ENCODE measurements at regions not wholly inside any gene's neighbourhood (a gene's known extent, or its start where the extent isn't known, plus 50 kb on each side); places are given as distances from the start of the nearest gene placed in this dataset.
A peak's percentile ranks its signal among the peaks of the same experiment; 100 is the strongest.
"Not testable (repeated sequence)": the region's sequence is repeated elsewhere in the genome, so short reads cannot be mapped to it uniquely, and the experiment has no call there.

DNA sequence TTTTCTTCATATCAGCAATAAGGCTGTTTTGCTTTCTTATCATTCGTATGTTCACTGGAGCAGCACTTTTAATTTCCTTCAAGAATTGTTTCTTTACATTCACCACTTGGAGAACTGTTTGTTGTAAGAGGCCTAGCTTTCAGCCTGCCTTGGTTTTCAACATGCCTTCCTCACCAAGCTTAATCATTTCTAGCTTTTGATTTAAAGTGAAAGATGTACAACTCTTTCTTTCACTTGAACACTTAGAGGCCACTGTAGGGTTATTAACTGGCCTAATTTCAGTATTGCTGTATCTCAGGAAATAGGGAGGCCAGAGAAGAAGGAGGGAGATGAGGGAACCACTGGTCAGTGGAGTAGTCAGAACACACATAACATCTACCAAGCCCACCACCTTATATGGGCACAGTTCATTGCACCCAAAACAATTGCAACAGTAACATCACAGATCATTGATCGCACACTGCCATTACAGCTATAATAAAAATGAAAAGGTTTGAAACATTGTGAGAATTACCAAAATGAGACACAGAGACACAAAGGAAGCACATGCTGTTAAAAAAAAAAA lies 181.4 kb upstream of the TUBA3C start:
- intact Hi-C loops (cut with DNase I), result no loop called here
- H3K4me3 ChIP-seq, result no peak overlapping the region
- no peaks in the 10 kb centered on the region for H3K9me3 ChIP-seq
- no peaks in the 10 kb centered on the region for H3K27me3 ChIP-seq (ENCODE audit: low read depth)
- TF ChIP-seq, protein P1, sequence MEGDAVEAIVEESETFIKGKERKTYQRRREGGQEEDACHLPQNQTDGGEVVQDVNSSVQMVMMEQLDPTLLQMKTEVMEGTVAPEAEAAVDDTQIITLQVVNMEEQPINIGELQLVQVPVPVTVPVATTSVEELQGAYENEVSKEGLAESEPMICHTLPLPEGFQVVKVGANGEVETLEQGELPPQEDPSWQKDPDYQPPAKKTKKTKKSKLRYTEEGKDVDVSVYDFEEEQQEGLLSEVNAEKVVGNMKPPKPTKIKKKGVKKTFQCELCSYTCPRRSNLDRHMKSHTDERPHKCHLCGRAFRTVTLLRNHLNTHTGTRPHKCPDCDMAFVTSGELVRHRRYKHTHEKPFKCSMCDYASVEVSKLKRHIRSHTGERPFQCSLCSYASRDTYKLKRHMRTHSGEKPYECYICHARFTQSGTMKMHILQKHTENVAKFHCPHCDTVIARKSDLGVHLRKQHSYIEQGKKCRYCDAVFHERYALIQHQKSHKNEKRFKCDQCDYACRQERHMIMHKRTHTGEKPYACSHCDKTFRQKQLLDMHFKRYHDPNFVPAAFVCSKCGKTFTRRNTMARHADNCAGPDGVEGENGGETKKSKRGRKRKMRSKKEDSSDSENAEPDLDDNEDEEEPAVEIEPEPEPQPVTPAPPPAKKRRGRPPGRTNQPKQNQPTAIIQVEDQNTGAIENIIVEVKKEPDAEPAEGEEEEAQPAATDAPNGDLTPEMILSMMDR (IDR thresholded peaks at IDR 0.05), result no peak
- DNase-seq (no peak), ATAC-seq (no peak)
- H3K4me1 ChIP-seq, result no peaks in the 10 kb centered on the region
- H3K27ac ChIP-seq, result no peak overlapping the region
- H3K36me3 ChIP-seq, result no peaks in the 10 kb centered on the region

DNA sequence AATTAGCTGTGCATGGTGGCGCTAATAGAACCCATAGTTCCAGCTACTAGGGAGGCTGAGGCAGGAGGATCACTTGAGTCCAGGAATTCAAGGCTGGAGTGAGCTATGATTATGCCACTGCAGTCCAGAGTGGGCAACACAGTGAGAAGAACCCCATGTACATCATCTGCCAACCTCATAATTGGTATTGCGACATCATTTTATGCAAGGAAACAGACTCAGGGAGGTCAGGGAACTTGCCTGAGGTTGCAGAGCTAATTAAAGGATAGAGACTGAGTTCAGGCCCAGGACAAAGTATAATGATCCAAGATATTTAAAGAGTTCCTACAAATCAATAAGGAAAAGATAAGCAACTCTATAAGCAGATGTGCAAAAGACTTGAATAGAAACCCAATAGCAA lies 178.1 kb upstream of the TUBA3C start:
- H3K4me1 ChIP-seq; H3K27me3 ChIP-seq (ENCODE audit: low read depth); intact Hi-C loops (cut with DNase I); H3K9me3 ChIP-seq; ATAC-seq; DNase-seq; H3K27ac ChIP-seq; H3K36me3 ChIP-seq; H3K4me3 ChIP-seq: not testable (repeated sequence)

DNA sequence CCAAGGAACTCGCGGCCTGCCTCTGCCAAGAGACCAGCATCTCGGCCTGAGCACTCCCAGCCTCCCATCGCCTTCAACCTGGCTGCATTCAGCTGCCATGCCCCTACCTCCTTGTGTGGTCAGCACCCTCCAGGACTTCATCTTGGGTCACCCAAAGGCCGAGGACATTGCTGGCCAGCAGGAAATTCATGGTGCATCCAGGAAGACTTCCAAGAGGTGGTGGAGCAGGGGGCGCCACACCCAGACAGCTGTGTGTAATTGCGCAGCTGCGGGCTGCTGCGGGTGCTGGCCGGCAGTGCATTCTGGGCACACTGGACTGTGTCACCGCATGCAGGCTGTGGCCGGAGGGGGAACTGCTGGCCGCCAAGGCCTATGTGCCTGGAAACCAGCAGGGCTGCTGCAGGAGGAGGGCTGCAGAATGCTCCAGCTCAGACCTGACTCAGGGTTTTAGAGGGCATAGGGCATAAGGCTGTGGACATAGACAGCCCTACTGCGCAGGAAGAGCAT lies 164.3 kb upstream of the TUBA3C start:
- H3K27ac ChIP-seq, result no peak overlapping the region
- no peaks in the 10 kb centered on the region for H3K4me1 ChIP-seq
- DNase-seq (no peak), ATAC-seq (peak in 1 of 2 donors; percentile 27)
- H3K36me3 ChIP-seq, result no peaks in the 10 kb centered on the region
- H3K4me3 ChIP-seq, result no peak overlapping the region
- H3K9me3 ChIP-seq, result no peaks in the 10 kb centered on the region
- H3K27me3 ChIP-seq (ENCODE audit: low read depth), result peaks cover 14% of the 10 kb centered on the region
- intact Hi-C loops (cut with DNase I), result no loop called here
- TF ChIP-seq, protein P1 (IDR thresholded peaks at IDR 0.05), result no peak

DNA sequence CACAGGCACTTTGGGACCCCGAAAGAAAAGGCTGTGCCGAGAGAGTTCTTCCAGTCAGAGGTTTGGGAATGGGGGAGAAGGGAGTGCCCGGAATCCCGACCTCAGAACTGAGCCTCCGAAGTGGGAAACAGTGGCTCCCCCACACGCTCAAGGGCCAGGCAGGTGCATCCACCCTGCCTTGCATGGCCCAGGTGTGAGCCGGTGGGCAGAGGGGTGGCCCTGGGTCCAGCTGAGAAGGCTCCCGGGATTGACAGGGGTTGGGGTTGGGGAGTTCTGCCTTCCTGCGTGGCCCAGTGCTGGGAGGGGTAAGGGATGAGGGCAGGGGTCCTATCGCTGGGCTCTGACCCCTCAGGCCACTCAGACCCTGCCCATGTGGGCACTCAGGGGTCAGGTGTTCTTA lies 163.5 kb upstream of the TUBA3C start:
- Histone ChIP-seq H3K27me3 (ENCODE audit: low read depth) (peaks cover 14% of the 10 kb centered on the region), H3K4me1 (no peaks in the 10 kb centered on the region), H3K27ac (no peak overlapping the region), H3K4me3 (no peak overlapping the region), H3K9me3 (no peaks in the 10 kb centered on the region), H3K36me3 (no peaks in the 10 kb centered on the region)
- no peak for DNase-seq
- intact Hi-C loops (cut with DNase I), result no loop called here
- TF ChIP-seq, protein P1 (IDR thresholded peaks at IDR 0.05), result no peak
- peak in 1 of 2 donors; percentile 28 for ATAC-seq

DNA sequence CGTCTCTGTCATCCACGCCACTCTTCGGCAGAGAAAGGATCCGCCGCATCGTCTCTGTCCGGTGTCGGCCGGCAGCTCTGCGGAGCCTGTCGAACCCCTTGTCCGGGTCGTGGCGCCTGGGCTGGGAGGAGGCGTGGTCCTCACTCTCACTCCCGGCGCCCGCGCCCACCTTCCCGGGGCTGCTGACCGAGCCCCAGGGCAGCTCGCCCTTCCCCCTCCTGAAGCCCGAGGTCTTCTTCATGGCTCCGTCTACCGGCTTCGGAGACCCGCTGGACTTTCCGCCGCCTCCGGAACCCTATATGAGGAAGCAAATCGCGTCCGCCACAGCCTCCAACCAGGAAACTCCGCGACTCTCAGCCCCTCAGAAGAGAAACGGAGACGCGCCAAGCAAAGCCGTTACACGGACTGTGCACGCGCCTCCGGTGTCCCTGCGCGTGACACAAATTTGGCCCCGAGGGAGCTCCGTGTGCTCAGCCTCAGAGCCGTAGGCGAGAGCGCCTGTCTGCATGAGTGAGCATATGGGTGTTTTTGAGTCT lies 163.0 kb upstream of the TUBA3C start:
- DNase-seq (peak; percentile 59), ATAC-seq (peak; percentile 40 to 60)
- H3K9me3 ChIP-seq; H3K36me3 ChIP-seq; intact Hi-C loops (cut with DNase I); H3K27ac ChIP-seq; H3K4me1 ChIP-seq: not testable (repeated sequence)
- Histone ChIP-seq H3K27me3 (ENCODE audit: low read depth) (peaks cover 14% of the 10 kb centered on the region), H3K4me3 (peak overlapping the region; percentile 27)

DNA sequence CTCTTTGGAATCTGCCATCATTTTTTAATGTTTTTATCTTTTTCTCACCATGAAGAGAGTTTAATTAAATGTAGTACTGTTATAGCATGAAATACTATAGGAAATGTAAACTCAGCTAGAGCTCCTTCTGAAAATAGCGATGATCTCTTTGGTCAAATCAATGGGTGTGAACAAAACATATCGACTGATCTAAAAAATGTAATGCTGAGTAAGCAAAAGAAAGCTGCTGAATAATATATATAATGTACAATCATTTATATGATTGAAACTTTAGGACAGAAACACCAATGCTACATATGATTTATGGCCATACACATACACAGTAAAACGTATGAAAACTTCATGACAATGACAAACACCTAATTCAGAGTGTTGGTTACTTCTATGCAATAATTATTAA lies 150.8 kb upstream of the TUBA3C start:
- TF ChIP-seq, protein P1 (IDR thresholded peaks at IDR 0.05), result no peak
- DNase-seq, result no peak
- no peak for ATAC-seq
- H3K9me3 ChIP-seq, result no peaks in the 10 kb centered on the region
- no peak overlapping the region for H3K27ac ChIP-seq
- no peak overlapping the region for H3K4me3 ChIP-seq
- no peaks in the 10 kb centered on the region for H3K4me1 ChIP-seq
- no peaks in the 10 kb centered on the region for H3K36me3 ChIP-seq
- intact Hi-C loops (cut with DNase I), result no loop called here
- no peaks in the 10 kb centered on the region for H3K27me3 ChIP-seq (ENCODE audit: low read depth)
